ENCODE measurements at regions not wholly inside any gene's neighbourhood (a gene's known extent, or its start where the extent isn't known, plus 50 kb on each side); places are given as distances from the start of the nearest gene placed in this dataset.
"Not testable (repeated sequence)": the region's sequence is repeated elsewhere in the genome, so short reads cannot be mapped to it uniquely, and the experiment has no call there.

DNA sequence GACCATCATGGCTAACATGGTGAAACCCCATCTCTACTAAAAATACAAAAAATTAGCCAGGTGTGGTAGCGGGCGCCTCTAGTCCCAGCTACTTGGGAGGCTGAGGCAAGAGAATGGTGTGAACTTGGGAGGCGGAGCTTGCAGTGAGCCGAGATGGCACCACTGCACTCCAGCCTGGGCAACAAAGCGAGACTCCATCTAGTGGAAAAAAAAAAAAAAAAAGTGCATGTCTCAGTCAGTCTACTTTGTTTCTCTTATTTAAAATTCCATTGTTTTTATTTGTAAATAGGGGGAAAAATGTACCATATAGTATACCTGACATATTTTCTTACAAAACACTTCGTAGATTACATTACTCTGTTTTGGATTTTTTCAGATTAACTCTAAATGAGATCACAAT is 1471.4 kb downstream of the SUCLG1 start:
- TF ChIP-seq, protein P1, sequence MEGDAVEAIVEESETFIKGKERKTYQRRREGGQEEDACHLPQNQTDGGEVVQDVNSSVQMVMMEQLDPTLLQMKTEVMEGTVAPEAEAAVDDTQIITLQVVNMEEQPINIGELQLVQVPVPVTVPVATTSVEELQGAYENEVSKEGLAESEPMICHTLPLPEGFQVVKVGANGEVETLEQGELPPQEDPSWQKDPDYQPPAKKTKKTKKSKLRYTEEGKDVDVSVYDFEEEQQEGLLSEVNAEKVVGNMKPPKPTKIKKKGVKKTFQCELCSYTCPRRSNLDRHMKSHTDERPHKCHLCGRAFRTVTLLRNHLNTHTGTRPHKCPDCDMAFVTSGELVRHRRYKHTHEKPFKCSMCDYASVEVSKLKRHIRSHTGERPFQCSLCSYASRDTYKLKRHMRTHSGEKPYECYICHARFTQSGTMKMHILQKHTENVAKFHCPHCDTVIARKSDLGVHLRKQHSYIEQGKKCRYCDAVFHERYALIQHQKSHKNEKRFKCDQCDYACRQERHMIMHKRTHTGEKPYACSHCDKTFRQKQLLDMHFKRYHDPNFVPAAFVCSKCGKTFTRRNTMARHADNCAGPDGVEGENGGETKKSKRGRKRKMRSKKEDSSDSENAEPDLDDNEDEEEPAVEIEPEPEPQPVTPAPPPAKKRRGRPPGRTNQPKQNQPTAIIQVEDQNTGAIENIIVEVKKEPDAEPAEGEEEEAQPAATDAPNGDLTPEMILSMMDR (IDR thresholded peaks at IDR 0.05; ENCODE audit: low read length): not testable (repeated sequence)
- TF ChIP-seq EZH2 (optimal IDR thresholded peaks at IDR 0.05; ENCODE audit: low read depth, low read length): not testable (repeated sequence)
